ENCODE measurements at regions not wholly inside any gene's neighbourhood (a gene's known extent, or its start where the extent isn't known, plus 50 kb on each side); places are given as distances from the start of the nearest gene placed in this dataset.

DNA sequence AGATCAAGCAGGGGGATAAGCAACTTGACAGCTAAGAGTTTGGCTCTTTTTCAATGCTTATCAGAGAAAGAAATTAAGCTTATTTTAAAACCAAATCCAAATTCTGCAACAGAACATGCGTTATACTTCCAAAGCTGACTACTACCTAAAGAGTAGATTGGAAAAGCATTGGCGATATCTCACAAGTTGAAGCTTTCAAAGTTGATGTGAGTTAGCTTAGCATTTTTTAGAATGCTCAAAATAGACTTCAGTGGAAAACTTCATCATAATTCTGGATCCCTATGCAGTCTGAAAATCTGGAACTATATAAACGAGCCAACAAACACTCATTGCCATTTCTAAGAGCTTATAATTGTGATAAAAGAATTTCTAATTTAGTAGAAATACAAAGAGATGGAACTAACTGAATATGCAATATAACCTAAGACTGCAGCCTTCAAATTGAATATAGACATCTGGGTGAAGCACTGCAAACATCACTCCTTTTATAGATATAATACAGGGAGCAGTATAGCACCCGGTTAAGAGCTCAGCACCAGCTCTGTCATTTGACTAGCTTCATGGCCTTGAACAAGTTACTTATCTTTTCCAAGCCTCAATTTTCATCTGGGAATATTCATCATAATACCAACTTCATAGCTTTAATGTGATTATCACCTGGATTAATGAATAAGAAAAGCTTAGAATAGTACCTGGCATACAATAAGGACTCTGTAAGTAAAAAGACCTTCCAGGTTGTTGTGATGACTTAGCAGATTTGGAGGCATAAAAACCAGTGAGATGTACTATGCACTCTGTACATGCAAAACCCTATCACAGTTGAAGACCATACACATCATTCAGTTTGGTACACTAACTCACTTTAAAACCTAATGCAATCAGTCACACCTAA lies 242.7 kb upstream of the TTC14 start:
- TF ChIP-seq, protein P1, sequence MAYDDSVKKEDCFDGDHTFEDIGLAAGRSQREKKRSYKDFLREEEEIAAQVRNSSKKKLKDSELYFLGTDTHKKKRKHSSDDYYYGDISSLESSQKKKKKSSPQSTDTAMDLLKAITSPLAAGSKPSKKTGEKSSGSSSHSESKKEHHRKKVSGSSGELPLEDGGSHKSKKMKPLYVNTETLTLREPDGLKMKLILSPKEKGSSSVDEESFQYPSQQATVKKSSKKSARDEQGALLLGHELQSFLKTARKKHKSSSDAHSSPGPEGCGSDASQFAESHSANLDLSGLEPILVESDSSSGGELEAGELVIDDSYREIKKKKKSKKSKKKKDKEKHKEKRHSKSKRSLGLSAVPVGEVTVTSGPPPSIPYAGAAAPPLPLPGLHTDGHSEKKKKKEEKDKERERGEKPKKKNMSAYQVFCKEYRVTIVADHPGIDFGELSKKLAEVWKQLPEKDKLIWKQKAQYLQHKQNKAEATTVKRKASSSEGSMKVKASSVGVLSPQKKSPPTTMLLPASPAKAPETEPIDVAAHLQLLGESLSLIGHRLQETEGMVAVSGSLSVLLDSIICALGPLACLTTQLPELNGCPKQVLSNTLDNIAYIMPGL (CRISPR knock-in tag; IDR thresholded peaks at IDR 0.05; ENCODE audit: borderline replicate concordance in 1 of 2, low read depth in 1 of 2), result no peak
- no peak for TF ChIP-seq PBX3 (CRISPR knock-in tag; IDR thresholded peaks at IDR 0.05; ENCODE audit: borderline replicate concordance)
- TF ChIP-seq, protein P2, sequence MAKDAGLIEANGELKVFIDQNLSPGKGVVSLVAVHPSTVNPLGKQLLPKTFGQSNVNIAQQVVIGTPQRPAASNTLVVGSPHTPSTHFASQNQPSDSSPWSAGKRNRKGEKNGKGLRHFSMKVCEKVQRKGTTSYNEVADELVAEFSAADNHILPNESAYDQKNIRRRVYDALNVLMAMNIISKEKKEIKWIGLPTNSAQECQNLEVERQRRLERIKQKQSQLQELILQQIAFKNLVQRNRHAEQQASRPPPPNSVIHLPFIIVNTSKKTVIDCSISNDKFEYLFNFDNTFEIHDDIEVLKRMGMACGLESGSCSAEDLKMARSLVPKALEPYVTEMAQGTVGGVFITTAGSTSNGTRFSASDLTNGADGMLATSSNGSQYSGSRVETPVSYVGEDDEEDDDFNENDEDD (CRISPR knock-in tag; IDR thresholded peaks at IDR 0.05; ENCODE audit: borderline replicate concordance), result no peak
- no peak for TF ChIP-seq ZNF230 (CRISPR knock-in tag; IDR thresholded peaks at IDR 0.05)
- TF ChIP-seq ZNF839 (CRISPR knock-in tag; IDR thresholded peaks at IDR 0.05; ENCODE audit: borderline replicate concordance), result no peak
- TF ChIP-seq ZNF234 (CRISPR knock-in tag; conservative IDR thresholded peaks at IDR 0.05), result no peak
- TF ChIP-seq, protein P3, sequence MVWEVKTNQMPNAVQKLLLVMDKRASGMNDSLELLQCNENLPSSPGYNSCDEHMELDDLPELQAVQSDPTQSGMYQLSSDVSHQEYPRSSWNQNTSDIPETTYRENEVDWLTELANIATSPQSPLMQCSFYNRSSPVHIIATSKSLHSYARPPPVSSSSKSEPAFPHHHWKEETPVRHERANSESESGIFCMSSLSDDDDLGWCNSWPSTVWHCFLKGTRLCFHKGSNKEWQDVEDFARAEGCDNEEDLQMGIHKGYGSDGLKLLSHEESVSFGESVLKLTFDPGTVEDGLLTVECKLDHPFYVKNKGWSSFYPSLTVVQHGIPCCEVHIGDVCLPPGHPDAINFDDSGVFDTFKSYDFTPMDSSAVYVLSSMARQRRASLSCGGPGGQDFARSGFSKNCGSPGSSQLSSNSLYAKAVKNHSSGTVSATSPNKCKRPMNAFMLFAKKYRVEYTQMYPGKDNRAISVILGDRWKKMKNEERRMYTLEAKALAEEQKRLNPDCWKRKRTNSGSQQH (CRISPR knock-in tag; IDR thresholded peaks at IDR 0.05; ENCODE audit: low read depth), result no peak
- TF ChIP-seq EZH2 (conservative IDR thresholded peaks at IDR 0.05; ENCODE audit: low read depth, low read length), result no peak
- no peak for TF ChIP-seq IKZF4 (CRISPR knock-in tag; IDR thresholded peaks at IDR 0.05; ENCODE audit: borderline replicate concordance, low read depth, not compliant biosample characterization)
- no peak for TF ChIP-seq DMTF1 (CRISPR knock-in tag; IDR thresholded peaks at IDR 0.05)
- TF ChIP-seq CHD4 (IDR thresholded peaks at IDR 0.05; ENCODE audit: borderline replicate concordance, low read length), result no peak
- TF ChIP-seq, protein P4, sequence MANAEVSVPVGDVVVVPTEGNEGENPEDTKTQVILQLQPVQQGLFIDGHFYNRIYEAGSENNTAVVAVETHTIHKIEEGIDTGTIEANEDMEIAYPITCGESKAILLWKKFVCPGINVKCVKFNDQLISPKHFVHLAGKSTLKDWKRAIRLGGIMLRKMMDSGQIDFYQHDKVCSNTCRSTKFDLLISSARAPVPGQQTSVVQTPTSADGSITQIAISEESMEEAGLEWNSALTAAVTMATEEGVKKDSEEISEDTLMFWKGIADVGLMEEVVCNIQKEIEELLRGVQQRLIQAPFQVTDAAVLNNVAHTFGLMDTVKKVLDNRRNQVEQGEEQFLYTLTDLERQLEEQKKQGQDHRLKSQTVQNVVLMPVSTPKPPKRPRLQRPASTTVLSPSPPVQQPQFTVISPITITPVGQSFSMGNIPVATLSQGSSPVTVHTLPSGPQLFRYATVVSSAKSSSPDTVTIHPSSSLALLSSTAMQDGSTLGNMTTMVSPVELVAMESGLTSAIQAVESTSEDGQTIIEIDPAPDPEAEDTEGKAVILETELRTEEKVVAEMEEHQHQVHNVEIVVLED (CRISPR knock-in tag; IDR thresholded peaks at IDR 0.05; ENCODE audit: borderline replicate concordance), result no peak
- TF ChIP-seq CTCF (CRISPR knock-in tag; IDR thresholded peaks at IDR 0.05), result no peak
- no peak for TF ChIP-seq FIP1L1 (IDR thresholded peaks at IDR 0.05; ENCODE audit: borderline replicate concordance, insufficient read depth, low read depth, low read length)
